Gastroesophageal sphincter (tissue), 3 donors: ENCODE measurements at regions not wholly inside any gene's neighbourhood (a gene's known extent, or its start where the extent isn't known, plus 50 kb on each side); places are given as distances from the start of the nearest gene placed in this dataset.

ENCODE experiments used
- EP300 ChIP-seq: sonication (generic); formaldehyde crosslinking; IDR thresholded peaks from one replicate; pipeline ENCODE4 v1.6.1; 2017; ENCODE audit warnings: antibody characterized with exemption, mild to moderate bottlenecking
- POLR2A ChIP-seq, 2 donors: fragments of 450-650 bp; IDR thresholded peaks; one replicate each; pipeline ENCODE4 v1.6.1; 2017; ENCODE audit warnings: antibody characterized with exemption in 2 of 2, mild to moderate bottlenecking in 2 of 2, moderate library complexity in 1 of 2
- POLR2AphosphoS5 ChIP-seq: sonication (generic); formaldehyde crosslinking; IDR thresholded peaks from one replicate; pipeline ENCODE4 v1.6.1; 2017; ENCODE audit warnings: antibody characterized with exemption
- TF ChIP-seq, protein P1 (sequence below), 4 experiments: fragments of 200-600 bp in 2 of 4; fragments of 450-650 bp in 2 of 4; sonication (generic) in 1 of 4; IDR thresholded peaks; one replicate each; pipeline ENCODE4 v1.5.1; 2017 to 2019; ENCODE audit warnings: antibody characterized with exemption in 4 of 4, mild to moderate bottlenecking in 2 of 4, moderate library complexity in 2 of 4

DNA sequence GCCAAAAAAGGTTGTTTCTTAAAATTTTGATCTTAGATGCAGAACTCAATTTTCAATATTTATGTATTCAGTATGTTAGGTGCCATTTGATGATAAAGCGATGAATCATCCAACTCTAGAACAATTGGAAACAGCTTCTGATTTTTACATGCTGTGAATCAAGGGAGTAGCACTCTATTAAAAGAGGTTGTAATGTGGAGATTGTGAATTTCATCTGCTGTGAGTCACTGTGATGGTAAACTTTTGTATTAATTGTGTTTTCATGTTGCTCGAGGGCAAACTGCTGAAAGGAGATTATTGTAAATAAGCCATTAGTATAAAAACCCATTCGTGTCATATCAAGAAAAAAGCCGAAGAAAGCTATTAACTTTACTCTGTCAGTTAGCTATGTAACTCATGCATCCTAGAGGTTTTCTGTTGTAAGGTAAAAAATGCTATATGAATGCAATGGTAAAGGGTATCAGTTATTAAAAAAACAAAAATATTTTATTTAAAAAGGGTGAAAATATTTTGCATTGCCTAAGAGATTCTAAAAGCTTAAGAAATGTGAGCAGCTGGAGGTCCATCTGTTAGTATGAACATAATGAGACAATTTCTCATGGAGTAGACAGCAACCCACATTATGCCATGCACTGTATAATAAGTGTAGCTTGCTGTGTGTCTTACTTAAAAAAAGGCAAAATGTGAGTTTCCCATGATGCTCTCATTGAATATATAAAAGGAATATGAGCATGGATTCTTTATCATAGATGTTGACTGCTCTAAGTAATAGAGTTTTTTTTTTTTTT is 511.0 kb upstream of the PCDH15 start:
- TF ChIP-seq, protein P1, sequence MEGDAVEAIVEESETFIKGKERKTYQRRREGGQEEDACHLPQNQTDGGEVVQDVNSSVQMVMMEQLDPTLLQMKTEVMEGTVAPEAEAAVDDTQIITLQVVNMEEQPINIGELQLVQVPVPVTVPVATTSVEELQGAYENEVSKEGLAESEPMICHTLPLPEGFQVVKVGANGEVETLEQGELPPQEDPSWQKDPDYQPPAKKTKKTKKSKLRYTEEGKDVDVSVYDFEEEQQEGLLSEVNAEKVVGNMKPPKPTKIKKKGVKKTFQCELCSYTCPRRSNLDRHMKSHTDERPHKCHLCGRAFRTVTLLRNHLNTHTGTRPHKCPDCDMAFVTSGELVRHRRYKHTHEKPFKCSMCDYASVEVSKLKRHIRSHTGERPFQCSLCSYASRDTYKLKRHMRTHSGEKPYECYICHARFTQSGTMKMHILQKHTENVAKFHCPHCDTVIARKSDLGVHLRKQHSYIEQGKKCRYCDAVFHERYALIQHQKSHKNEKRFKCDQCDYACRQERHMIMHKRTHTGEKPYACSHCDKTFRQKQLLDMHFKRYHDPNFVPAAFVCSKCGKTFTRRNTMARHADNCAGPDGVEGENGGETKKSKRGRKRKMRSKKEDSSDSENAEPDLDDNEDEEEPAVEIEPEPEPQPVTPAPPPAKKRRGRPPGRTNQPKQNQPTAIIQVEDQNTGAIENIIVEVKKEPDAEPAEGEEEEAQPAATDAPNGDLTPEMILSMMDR (IDR thresholded peaks at IDR 0.05): no peak
- TF ChIP-seq POLR2A (IDR thresholded peaks at IDR 0.05) (no peak), EP300 (no peak), POLR2AphosphoS5 (no peak)
